ENCODE measurements at regions not wholly inside any gene's neighbourhood (a gene's known extent, or its start where the extent isn't known, plus 50 kb on each side); places are given as distances from the start of the nearest gene placed in this dataset.
"Not testable (repeated sequence)": the region's sequence is repeated elsewhere in the genome, so short reads cannot be mapped to it uniquely, and the experiment has no call there.

DNA sequence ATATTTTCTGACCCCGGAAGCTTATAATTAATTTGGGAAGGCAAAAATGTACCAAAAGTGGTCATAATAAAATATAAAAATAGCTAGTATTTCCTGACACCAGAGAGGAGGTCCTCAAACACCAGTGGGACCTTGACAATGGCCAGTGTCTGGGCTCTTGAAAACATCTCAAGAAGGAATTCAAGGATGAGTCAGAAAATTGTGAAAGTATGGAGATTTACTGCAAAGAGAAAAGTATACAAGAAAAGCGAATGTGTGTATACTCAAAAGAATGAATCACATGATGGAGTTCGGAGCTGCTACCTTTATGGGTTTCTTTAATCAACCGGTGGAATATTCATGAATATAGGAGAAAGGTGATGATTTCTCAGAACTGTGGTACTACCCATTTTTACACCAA, 1709.0 kb upstream of the WWC1 start:
- DNase-seq (ENCODE audit: low spot score): no peak
- intact Hi-C loops (cut with DNase I): no loop called here

- DNase-seq (ENCODE audit: low spot score): no peak
- intact Hi-C loops (cut with DNase I): no loop called here
Observed at GRCh38 chr5:166594567-166594966, 1696.9 kb upstream of the WWC1 start.

DNA sequence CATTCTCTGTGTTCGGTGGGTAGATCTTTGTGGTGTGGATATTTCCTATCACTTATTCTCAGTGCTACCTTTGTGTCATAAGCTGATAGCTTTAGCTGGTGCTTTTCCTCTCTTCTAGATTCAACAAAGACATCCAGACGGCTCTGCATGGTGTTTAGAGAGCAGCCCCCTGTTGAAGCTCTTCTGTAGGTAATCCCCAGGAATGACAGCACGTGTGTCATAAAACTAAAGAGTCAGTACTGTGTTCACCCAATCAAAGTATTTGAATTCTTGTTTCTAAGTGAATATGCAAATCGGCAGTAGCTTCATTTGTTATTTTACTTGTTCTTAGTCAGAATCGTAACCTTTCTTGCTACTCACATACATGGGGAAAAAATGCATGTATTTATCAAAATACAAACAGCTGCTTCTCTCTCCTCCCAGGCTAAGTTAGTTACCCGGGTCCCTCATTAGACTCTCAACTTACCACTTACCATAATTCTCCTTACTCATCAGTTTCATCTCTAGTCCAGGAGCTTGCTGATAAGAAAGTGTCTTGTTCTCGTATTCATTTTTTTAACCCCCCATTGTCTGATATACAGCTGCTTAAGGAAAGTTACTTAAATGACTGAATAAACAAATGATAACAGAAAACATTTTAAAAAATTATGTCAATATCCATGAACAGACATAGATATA, 1696.0 kb upstream of the WWC1 start:
- DNase-seq (ENCODE audit: low spot score): no peak
- intact Hi-C loops (cut with DNase I): no loop called here

DNA sequence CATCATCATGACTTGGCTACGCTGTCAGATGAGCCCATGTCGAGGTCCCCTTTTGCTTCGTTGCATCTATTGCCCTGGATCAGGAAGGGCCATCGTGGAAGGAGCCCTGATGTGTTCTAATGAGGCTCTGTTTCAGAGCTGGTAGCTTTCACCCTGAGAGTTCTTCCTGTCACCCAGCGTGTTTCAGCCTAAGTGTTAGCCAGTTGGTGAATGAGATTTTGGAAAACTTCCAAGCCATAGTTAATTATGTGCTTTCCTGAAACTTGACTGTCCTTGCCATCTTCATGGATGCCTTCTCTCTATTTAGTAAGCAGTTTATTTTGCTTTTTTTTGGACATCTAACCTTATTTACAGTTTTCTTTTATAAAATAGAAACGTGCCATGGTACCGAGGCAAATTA, 1695.4 kb upstream of the WWC1 start:
- no peak for DNase-seq (ENCODE audit: low spot score)
- intact Hi-C loops (cut with DNase I): no loop called here

GRCh38 chr5:166602271-166602670, 1689.2 kb upstream of the WWC1 start:
- intact Hi-C loops (cut with DNase I): no loop called here
- no peak for DNase-seq (ENCODE audit: low spot score)

- intact Hi-C loops (cut with DNase I): no loop called here
- no peak for DNase-seq (ENCODE audit: low spot score)
Observed at GRCh38 chr5:166617507-166617906, 1673.9 kb upstream of the WWC1 start.

- no peak for DNase-seq (ENCODE audit: low spot score)
- intact Hi-C loops (cut with DNase I): no loop called here
Observed at GRCh38 chr5:166618526-166618925, 1672.9 kb upstream of the WWC1 start.

DNA sequence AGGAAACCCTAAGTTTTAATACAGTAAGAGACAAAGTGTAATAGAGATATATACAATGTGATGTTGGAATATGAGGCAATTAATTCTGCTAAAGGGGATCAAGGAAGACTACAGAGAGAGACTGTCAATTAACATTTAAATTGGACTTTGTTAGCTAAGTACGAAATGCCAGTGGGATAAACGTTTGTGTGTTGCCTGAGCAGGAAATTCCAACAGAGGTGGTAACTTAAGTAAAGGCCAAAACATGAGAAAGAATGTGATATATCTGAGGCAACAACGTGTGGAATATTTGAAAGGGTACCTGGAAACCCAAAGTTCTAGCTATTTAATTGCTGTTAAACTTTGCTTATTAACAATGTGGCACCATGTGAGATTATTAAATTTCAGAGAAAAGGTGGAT, 1666.9 kb upstream of the WWC1 start:
- DNase-seq (ENCODE audit: low spot score): no peak
- intact Hi-C loops (cut with DNase I): no loop called here

DNA sequence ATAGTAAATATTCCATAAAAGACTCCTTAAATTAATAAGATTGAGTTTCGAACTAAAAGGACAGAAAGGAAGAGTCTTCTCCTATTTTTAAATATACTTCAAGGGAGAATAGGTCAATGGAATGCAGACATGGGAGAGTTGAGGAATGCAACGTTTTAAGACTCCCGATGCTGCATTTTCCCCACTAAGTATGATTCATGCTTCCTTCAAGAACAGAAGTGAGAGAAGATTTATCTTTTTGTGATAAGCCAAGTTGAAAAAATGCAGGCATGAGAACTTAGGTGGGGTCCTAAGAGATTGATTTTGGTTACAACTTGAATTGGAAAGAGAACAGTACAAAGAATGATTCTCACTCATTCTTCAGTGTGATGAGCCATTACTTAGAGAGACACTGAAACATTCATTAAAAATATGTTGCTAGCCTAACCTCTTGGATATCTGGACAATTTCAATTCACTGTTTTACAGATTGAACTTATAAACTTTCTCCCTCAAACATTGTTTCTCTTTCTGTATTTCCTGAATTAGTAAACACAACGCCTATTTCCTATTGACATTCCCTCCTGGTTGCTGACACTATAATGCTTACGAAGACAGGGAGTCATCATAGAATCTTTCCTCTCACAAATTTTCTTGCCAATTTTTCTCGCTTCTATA, 1666.1 kb upstream of the WWC1 start:
- intact Hi-C loops (cut with DNase I): no loop called here
- no peak for DNase-seq (ENCODE audit: low spot score)

DNA sequence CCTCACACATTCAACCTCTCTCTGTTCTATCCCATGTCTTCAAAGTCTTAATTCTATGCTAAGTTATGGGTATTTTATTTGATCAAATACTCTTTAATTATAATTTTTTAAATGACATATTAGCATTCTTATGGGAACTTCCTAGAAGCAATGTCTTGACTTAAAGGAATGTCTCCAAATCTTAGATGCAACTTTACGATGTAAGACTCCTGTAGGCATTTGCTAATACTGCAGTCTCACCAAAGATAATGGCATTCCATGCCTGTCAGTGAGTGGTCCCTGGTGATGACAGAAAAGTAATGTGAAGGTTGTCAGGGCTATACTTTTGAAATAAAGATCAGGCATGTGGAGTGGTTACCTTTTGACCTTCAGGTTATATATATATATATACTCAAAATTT, 1654.2 kb upstream of the WWC1 start:
- no peak for DNase-seq (ENCODE audit: low spot score)

GRCh38 chr5:166639151-166639550, 1652.3 kb upstream of the WWC1 start:
- intact Hi-C loops (cut with DNase I): no loop called here
- no peak for DNase-seq (ENCODE audit: low spot score)

More for the DNA sequence above, 1654.2 kb upstream of the WWC1 start:
- intact Hi-C loops (cut with DNase I): no loop called here

GRCh38 chr5:166640136-166640535, 1651.3 kb upstream of the WWC1 start:
- not testable (repeated sequence) for DNase-seq (ENCODE audit: low spot score)

DNA sequence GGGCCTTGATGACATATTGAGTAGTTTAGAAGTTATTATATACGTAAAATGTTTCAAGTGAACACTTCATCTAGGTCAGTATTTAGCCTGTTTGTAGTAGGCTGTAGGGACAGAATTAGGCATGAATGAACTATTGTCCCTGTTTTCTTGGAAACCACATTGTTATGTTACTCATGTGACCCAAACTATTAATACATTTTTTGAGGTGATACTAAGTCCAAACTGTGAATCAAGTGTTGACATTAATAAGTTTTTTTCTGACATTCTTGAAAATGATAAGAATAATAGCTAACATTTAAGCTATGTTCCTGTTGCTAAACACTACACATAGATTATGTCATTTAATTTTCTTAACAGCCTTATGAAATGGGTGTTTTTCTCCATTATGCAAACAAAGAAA, 1642.7 kb upstream of the WWC1 start:
- no peak for DNase-seq (ENCODE audit: low spot score)
- intact Hi-C loops (cut with DNase I): no loop called here

More at GRCh38 chr5:166640136-166640535, 1651.3 kb upstream of the WWC1 start:
- intact Hi-C loops (cut with DNase I): not testable (repeated sequence)

DNA sequence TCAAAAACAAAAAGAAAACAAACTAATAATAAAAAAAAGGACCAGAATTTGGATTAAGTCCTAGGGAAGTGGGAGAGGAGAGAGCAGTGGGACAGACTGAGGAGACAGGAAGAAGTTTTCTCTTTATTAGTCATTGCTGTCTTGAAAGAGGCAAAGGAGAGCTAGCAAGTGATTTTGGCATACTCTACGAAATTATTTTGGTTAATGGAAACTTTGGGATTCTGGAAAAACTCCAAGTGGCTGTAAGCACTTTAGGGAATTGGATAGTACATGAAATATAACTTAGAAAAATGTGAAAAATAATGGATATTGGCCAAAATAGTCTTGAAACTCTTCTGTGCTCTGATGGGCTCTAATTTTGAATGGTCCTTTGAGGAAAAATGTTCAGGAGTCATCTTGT, 1641.8 kb upstream of the WWC1 start:
- intact Hi-C loops (cut with DNase I): no loop called here
- DNase-seq (ENCODE audit: low spot score): no peak

DNA sequence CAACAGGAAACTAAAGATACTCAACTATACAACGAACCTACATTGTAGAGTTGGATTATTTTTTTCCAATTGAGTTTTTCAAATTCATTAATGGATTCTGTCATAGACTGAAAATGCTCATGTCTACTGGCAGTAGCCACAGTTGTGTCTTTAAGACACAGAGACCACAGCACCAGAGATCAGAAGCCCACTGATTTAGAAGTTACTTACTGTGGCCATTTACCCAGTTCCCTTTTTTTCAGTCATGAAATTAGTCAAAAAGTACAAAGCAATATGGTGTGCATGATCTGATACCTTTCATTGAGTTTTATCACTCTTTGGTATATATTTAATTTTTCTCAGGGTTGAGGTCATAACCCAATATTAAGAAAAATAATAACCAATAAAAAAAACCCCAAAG, 1640.2 kb upstream of the WWC1 start:
- DNase-seq (ENCODE audit: low spot score): no peak

GRCh38 chr5:166671811-166672210, 1619.6 kb upstream of the WWC1 start:
- DNase-seq (ENCODE audit: low spot score): no peak
- intact Hi-C loops (cut with DNase I): no loop called here

More for the DNA sequence above, 1640.2 kb upstream of the WWC1 start:
- intact Hi-C loops (cut with DNase I): no loop called here

DNA sequence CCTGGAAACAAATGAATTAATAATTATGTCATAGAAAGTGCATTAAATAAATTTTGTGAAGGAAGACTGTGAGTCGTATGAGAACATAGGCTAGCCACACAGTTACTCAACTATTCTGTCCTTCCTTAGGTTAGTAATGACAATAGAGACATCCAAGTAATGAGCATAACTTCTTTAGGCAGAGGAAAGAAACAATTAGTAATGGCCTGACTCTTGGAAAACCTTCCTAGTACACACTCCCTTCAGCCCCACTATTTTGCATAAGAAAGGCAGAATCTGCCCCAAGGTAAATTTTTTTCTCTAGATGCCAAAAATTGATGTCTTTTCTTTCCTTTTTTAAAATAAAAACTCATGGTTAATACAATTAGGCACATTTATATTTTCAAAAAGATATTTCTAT, 1619.0 kb upstream of the WWC1 start:
- no peak for DNase-seq (ENCODE audit: low spot score)
- intact Hi-C loops (cut with DNase I): no loop called here

GRCh38 chr5:166677891-166678290, 1613.6 kb upstream of the WWC1 start:
- DNase-seq (ENCODE audit: low spot score): no peak
- intact Hi-C loops (cut with DNase I): no loop called here

DNA sequence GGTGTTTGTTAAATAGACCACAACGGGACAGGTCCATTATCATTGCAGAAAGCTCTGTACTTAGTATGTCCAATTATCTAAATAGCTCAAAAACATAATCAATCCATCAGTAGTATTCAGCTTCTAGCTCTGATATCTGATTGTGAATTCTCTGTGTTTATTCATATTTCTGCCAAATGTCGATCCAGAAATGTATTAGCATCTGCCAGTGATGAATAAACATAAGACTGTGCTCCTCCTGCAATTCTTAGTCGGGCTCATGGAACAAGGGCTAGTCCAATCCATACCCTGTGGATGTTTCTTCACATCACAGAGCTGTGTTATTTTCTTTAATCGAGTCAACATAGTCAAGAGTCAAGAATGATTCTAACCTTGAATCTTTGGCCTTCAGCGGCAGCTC, 1612.1 kb upstream of the WWC1 start:
- DNase-seq (ENCODE audit: low spot score): no peak
- intact Hi-C loops (cut with DNase I): no loop called here

DNA sequence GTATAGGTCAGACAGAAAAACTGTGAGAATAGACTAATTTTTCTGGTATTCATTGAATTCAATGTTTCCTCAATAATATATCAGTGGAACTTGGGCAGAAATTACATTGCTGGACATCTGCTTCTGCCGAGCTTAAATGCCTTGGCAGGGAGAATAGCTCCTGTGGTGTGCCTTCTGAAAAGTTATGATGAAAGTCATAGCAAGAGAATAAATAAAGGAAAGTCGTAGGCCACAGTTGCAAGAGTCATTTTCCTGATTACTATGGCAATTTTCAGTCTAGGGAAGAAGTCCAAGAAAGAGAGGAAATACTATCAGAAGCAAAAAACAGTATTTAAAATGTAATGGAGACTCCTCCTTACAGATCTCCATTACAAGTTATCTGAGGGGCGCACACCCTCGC, 1596.1 kb upstream of the WWC1 start:
- intact Hi-C loops (cut with DNase I): no loop called here
- no peak for DNase-seq (ENCODE audit: low spot score)

DNA sequence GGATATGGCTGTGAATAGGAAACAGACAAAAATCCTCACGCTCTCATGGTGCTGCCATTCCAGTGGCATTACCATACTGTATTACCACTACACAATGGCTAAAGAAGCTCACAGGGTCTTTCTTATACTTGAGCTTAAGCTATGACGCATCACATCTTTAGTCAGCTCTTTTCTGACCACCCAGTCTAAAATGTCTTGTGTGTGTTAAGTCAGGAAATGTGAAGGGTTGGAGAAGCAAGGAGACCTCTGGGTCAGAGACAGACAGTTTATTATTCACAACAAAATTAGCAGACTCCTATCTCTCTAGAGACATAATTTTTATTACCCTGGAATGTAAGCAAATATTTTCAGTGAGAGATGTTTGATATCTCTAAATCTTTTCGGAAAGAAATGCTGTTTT, 1583.2 kb upstream of the WWC1 start:
- intact Hi-C loops (cut with DNase I): no loop called here
- no peak for DNase-seq (ENCODE audit: low spot score)

DNA sequence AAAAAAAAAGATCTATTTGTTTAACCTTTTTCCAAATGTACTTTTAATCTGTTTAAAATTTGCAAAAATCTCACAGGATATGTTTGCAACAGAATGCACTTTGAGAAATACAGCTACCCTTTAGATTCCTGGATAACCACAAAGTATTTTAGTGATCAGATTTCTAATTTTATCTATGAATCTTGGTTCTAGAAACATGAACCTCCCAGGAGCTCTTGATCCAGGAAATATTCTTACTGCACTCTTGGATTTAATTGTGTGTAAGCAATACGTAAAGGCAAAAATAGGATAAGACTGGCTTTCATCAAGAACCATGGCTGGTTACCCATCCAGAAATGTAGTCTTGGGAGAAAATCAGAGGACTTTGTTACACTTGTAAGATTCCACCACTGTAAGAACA, 1581.8 kb upstream of the WWC1 start:
- DNase-seq (ENCODE audit: low spot score): no peak
- intact Hi-C loops (cut with DNase I): no loop called here

Data from cardiac septum (tissue), 1 donor.